ENCODE measurements at regions not wholly inside any gene's neighbourhood (a gene's known extent, or its start where the extent isn't known, plus 50 kb on each side); places are given as distances from the start of the nearest gene placed in this dataset.

GRCh38 chr16:86808863-86809444, 230.6 kb downstream of the FOXL1 start:
- no peak for TF ChIP-seq CTCF (IDR thresholded peaks at IDR 0.05)
- TF ChIP-seq POLR2AphosphoS5 (IDR thresholded peaks at IDR 0.05; ENCODE audit: insufficient read depth in 1 of 2, low read depth in 1 of 2) = no peak

Data from vagina (tissue), 2 donors.